ENCODE measurements at regions not wholly inside any gene's neighbourhood (a gene's known extent, or its start where the extent isn't known, plus 50 kb on each side); places are given as distances from the start of the nearest gene placed in this dataset.
"Not testable (repeated sequence)": the region's sequence is repeated elsewhere in the genome, so short reads cannot be mapped to it uniquely, and the experiment has no call there.

- no peak for TF ChIP-seq CTCF (IDR thresholded peaks at IDR 0.05; ENCODE audit: insufficient read depth, low read length, poor library complexity, severe bottlenecking)
- H3K27me3 ChIP-seq (ENCODE audit: control insufficient read depth, insufficient read depth, low read length): no peaks in the 10 kb centered on the region
These were observed 72.3 kb upstream of the PSME4 start for GRCh38 chr2:54042897-54043620.

GRCh38 chr2:54042341-54042740, 71.5 kb upstream of the PSME4 start:
- no peak overlapping the region for H3K4me3 ChIP-seq (ENCODE audit: low read depth, low read length)
- no peaks in the 10 kb centered on the region for H3K36me3 ChIP-seq (ENCODE audit: control insufficient read depth, insufficient read depth, low read length)
- no peak for TF ChIP-seq CTCF (IDR thresholded peaks at IDR 0.05; ENCODE audit: insufficient read depth, low read length, poor library complexity, severe bottlenecking)
- H3K27me3 ChIP-seq (ENCODE audit: control insufficient read depth, insufficient read depth, low read length): no peaks in the 10 kb centered on the region
- no peak for DNase-seq (ENCODE audit: low read depth)

More at GRCh38 chr2:54042897-54043620, 72.3 kb upstream of the PSME4 start:
- Histone ChIP-seq H3K36me3 (ENCODE audit: control insufficient read depth, insufficient read depth, low read length) (no peaks in the 10 kb centered on the region), H3K4me3 (ENCODE audit: low read depth, low read length) (no peak overlapping the region)
- no peak for DNase-seq (ENCODE audit: low read depth)

- H3K27me3 ChIP-seq (ENCODE audit: control insufficient read depth, insufficient read depth, low read length): no peaks in the 10 kb centered on the region
- no peak for DNase-seq (ENCODE audit: low read depth)
- H3K4me3 ChIP-seq (ENCODE audit: low read depth, low read length): no peak overlapping the region
- no peak for TF ChIP-seq CTCF (IDR thresholded peaks at IDR 0.05; ENCODE audit: insufficient read depth, low read length, poor library complexity, severe bottlenecking)
- H3K36me3 ChIP-seq (ENCODE audit: control insufficient read depth, insufficient read depth, low read length): no peaks in the 10 kb centered on the region
These were observed 70.3 kb upstream of the PSME4 start for GRCh38 chr2:54041135-54041534.

GRCh38 chr2:54040685-54041084, 69.9 kb upstream of the PSME4 start:
- no peak for DNase-seq (ENCODE audit: low read depth)
- TF ChIP-seq CTCF (IDR thresholded peaks at IDR 0.05; ENCODE audit: insufficient read depth, low read length, poor library complexity, severe bottlenecking): no peak

GRCh38 chr2:54040250-54040649, 69.5 kb upstream of the PSME4 start:
- Histone ChIP-seq H3K4me3 (ENCODE audit: low read depth, low read length) (no peak overlapping the region), H3K27me3 (ENCODE audit: control insufficient read depth, insufficient read depth, low read length) (no peaks in the 10 kb centered on the region), H3K36me3 (ENCODE audit: control insufficient read depth, insufficient read depth, low read length) (no peaks in the 10 kb centered on the region)
- no peak for TF ChIP-seq CTCF (IDR thresholded peaks at IDR 0.05; ENCODE audit: insufficient read depth, low read length, poor library complexity, severe bottlenecking)
- no peak for DNase-seq (ENCODE audit: low read depth)

More at GRCh38 chr2:54040685-54041084, 69.9 kb upstream of the PSME4 start:
- no peaks in the 10 kb centered on the region for H3K27me3 ChIP-seq (ENCODE audit: control insufficient read depth, insufficient read depth, low read length)
- no peaks in the 10 kb centered on the region for H3K36me3 ChIP-seq (ENCODE audit: control insufficient read depth, insufficient read depth, low read length)
- no peak overlapping the region for H3K4me3 ChIP-seq (ENCODE audit: low read depth, low read length)

- no peak for DNase-seq (ENCODE audit: low read depth)
- H3K27me3 ChIP-seq (ENCODE audit: control insufficient read depth, insufficient read depth, low read length): no peaks in the 10 kb centered on the region
- no peak overlapping the region for H3K4me3 ChIP-seq (ENCODE audit: low read depth, low read length)
- no peaks in the 10 kb centered on the region for H3K36me3 ChIP-seq (ENCODE audit: control insufficient read depth, insufficient read depth, low read length)
- TF ChIP-seq CTCF (IDR thresholded peaks at IDR 0.05; ENCODE audit: insufficient read depth, low read length, poor library complexity, severe bottlenecking): no peak
These were observed 68.0 kb upstream of the PSME4 start for GRCh38 chr2:54038835-54039234.

- DNase-seq (ENCODE audit: low read depth); H3K36me3 ChIP-seq (ENCODE audit: control insufficient read depth, insufficient read depth, low read length); H3K4me3 ChIP-seq (ENCODE audit: low read depth, low read length); H3K27me3 ChIP-seq (ENCODE audit: control insufficient read depth, insufficient read depth, low read length): not testable (repeated sequence)
These were observed 60.5 kb upstream of the PSME4 start for GRCh38 chr2:54031288-54031687.

Data from kidney epithelial cell (primary cell).